KBM-7 (cell line): ENCODE measurements at regions not wholly inside any gene's neighbourhood (a gene's known extent, or its start where the extent isn't known, plus 50 kb on each side); places are given as distances from the start of the nearest gene placed in this dataset.
"Not testable (repeated sequence)": the region's sequence is repeated elsewhere in the genome, so short reads cannot be mapped to it uniquely, and the experiment has no call there.

Source experiments
- DNase-seq: peaks from one replicate; pipeline ENCODE4 v3.0.0-alpha.2; 2015
- in situ Hi-C: fragments of 300-500 bp; cut with MboI; formaldehyde crosslinking; loops from 2 replicates; pipeline ENCODE4 v1.14.3; 2020; ENCODE audit warnings: low sequenced_read_pairs, low pct_unique_long_range_greater_than_20kb, mixed read lengths

DNA sequence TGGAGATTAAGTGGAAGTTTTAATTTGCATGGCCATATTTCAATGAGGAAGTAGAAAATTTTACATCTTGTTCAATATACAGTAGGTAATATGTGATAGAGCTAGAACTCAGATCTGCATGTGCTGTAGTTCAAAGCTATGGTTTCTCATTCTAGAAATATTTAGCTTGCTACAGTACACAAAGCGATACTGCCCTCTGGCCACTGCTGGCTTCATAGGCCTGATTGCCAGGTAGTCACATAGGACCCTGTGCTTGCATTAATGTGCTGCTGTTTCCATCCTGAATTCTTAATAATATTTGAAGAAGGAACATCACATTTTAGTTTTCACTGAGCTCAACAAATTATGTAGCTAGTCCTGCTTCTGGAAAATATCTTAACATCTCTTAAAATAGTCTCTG is 87.0 kb downstream of the PLSCR2 start:
- in situ Hi-C loops = no loop called here
- no peak for DNase-seq

DNA sequence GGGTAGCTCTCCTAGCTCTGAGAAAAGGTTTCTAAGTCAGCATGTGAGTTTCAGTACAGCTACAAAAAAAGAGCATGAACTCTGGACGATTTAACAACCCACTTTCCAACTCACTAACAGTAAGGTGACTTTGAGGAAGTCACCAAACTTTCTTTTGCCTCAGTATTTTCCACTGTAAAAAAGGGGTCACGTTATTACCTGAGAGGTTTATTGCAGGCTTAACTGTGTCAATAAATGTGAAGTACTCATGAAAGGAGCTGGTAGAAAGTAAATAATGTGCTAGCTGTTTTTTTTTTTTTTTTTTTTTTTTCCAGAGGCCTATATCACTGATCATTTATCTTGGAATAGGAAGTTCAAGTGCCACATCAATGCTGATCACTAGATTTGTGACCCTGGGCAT is 89.3 kb downstream of the PLSCR2 start:
- in situ Hi-C loops = no loop called here

DNA sequence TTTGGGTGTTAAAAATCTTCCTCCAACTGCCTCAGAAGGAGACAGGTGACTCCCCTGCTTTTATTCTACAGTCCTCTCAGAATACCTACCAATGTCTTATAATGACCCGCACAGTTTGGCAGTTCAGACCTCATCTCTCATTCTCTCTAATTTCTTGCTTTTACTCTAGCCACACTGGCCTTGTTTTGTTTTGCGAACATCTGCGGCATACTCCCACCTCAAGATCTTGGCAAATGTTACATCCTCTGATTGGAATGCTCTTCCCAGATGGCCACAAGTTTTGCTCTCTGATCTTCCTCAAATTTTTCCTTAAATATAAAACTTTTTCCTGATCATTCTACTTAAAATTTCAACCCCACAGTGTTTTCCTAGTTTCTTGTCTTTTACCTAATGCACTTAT is 94.1 kb downstream of the PLSCR2 start:
- no peak for DNase-seq
- in situ Hi-C loops = no loop called here

More for the DNA sequence above, 89.3 kb downstream of the PLSCR2 start:
- no peak for DNase-seq

GRCh38 chr3:146374146-146374545 is 95.2 kb downstream of the PLSCR2 start:
- in situ Hi-C loops = no loop called here
- no peak for DNase-seq

- in situ Hi-C loops = no loop called here
These were observed 97.5 kb downstream of the PLSCR2 start for GRCh38 chr3:146371902-146372301.

DNA sequence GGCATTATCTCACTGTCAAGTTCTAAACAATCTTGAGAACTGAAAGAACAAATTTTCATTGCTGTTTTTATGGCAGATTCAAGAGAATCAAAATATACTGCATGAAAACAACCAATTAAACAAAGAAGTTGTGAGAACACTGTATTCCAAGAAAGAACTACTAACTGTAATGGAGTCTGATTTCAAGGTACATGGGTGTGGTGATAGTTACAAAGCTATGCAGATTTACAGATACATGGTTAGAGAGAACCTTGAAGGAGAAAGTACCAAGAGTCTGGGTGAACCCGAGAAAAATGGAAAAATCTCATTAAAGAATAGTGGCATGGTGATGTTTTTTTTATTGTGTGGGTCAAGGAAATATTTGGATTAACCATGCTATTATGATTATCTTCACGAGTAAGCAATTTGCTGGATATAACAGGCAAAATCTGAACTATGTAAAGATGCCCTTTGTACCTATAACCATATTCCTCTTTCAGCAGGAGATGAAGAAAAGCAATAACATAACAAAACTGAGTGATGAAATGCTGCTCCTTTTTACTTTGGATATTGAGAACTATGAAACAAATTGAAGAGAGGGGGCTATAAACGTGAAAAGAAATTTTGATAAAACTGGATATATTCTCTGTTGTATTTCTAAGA is 100.4 kb downstream of the PLSCR2 start:
- in situ Hi-C loops = no loop called here
- no peak for DNase-seq

More at GRCh38 chr3:146371902-146372301, 97.5 kb downstream of the PLSCR2 start:
- no peak for DNase-seq

GRCh38 chr3:146359841-146360240 is 108.9 kb upstream of the PLSCR4 start:
- no peak for DNase-seq
- in situ Hi-C loops = no loop called here

GRCh38 chr3:146354421-146354820 is 103.5 kb upstream of the PLSCR4 start:
- DNase-seq, in situ Hi-C loops: not testable (repeated sequence)

DNA sequence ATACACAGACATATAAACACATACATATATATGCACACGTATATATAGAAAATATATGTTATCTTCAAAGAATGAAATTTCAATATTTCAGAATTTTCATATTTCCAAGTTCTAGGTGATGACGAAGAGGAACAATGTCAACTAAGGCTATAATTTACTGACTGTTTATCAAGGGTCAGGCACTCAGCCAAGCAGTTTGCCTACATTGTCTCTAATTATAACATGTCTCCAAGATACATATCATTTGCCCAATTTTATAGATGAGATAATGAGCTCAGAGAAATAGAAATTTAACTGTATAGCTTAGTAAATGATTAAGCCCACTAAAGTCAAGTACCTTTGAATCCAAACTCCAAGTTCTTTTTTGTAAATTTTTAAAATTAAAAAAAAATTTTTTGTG is 99.9 kb upstream of the PLSCR4 start:
- DNase-seq = no peak
- in situ Hi-C loops = no loop called here

GRCh38 chr3:146345900-146346299 is 95.0 kb upstream of the PLSCR4 start:
- DNase-seq = no peak
- in situ Hi-C loops = no loop called here

- in situ Hi-C loops = no loop called here
- no peak for DNase-seq
These were observed 92.6 kb upstream of the PLSCR4 start for GRCh38 chr3:146343551-146343950.

GRCh38 chr3:146342989-146343388 is 92.1 kb upstream of the PLSCR4 start:
- in situ Hi-C loops = no loop called here
- no peak for DNase-seq

DNA sequence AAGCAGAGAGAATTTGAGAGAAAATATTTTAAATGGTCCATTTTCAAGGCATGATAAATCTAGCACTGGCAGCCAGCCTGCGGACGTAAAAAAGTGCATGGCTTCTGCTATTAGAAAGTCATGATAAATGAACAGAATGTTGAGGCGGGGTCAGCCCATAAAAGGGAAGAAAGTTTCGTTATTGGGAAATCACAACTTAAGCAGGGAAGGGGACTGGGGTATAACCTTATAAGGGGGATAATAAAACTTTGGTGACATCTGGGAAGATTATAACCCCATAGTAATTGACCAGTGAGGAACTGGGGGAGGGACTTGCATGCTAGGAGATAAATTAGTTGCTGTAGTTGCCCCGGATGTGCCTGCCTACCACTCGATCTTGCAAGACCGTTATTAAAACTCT is 88.4 kb upstream of the PLSCR4 start:
- DNase-seq = no peak
- in situ Hi-C loops = no loop called here

GRCh38 chr3:146337991-146338390 is 87.1 kb upstream of the PLSCR4 start:
- no peak for DNase-seq
- in situ Hi-C loops = no loop called here

DNA sequence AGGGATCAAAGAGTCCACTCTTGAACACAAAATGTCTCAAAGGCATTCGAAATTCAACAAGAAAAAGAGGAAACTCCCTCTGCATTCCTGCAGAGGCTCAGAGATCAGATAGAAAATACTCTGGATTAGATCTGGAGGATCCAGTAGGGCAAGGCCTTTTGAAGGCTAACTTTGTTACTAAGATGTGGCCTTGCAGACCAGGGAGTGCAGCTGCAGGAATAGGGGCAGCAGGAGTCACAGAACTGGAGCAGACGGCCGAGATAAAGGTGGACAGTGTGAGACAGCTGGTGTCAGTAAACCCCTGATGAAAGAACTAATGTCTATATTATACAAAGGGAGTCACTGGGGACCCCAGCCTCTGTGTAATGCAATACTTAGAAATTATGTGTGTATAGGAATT is 84.5 kb upstream of the PLSCR4 start:
- in situ Hi-C loops = no loop called here
- DNase-seq = no peak

DNA sequence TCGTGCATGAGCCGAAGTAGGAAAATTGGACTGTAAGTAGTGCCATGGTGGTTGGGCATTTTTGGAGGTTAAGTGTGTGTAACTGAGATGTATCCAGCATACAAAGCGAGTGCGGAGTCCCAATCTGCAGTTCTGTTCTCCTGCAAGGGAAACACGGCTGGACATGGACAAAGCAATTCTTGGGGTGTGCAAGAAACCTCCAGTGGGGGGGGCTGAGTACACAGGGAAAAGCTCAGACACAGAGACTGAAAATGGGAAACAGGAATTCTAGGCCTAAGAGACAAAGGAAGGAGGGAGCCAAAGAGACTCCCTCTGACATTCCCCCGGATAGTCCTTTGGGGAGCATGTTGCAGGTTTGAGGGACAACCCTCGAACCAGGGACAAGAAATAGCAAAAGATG is 83.2 kb upstream of the PLSCR4 start:
- in situ Hi-C loops = no loop called here
- DNase-seq = no peak

DNA sequence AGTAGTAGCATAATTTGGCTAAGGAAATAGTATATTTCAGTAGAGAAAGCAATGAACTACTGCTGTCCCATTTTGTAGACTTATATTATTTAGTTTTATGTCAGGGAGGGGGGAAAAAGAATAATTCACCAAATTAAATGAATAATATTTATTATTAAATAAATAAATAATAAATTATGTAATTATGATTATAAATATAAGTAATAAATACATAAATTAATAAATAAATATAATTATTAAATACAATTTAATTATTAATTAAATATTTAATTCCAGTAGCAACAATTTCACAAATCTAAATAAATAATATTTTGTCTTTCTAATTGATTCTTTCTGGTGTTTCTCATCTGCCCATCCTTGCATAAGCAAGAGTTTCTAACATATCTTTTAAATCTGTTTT is 81.1 kb upstream of the PLSCR4 start:
- in situ Hi-C loops = no loop called here
- DNase-seq = no peak

DNA sequence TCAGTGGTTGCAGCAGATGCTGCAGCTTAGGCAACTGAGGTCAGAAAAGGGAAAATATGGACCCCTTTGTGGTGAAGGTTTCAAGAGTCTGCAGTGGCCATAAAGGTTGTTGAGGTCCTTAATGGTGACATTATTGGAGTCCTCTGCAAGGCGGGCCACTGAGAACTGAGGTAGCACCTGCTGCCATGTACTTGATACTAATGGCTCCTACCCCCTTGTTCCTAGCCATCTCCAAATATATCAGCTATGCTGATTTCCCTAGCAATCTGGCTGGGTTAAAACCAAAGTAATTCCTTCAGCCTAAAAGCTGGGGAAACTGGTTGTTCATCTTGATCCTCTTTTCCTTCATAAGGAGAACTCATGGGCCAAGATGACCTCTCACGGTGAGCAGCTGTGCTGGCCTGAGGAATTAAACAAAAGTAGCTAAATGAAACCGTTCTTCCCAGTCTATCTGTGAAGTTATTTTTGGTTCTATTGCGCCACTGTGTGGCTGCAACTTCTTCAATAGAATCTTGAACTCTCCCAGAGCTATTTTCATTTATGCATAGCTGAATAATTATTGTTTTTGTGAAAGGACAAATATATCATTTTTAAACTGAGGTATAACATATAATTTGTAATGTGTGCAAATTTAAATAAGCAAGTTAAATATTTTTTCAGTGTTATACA is 76.1 kb upstream of the PLSCR4 start:
- in situ Hi-C loops = no loop called here
- peak; percentile 18 for DNase-seq

GRCh38 chr3:146325170-146325569 is 74.3 kb upstream of the PLSCR4 start:
- no peak for DNase-seq
- in situ Hi-C loops = no loop called here

- in situ Hi-C loops = no loop called here
- DNase-seq = no peak
These were observed 71.4 kb upstream of the PLSCR4 start for GRCh38 chr3:146322216-146322817.

GRCh38 chr3:146314871-146315270 is 64.0 kb upstream of the PLSCR4 start:
- in situ Hi-C loops = no loop called here
- DNase-seq = no peak
